Mesendoderm (in vitro differentiated cells): ENCODE measurements at regions not wholly inside any gene's neighbourhood (a gene's known extent, or its start where the extent isn't known, plus 50 kb on each side); places are given as distances from the start of the nearest gene placed in this dataset.

ENCODE experiments used
- DNase-seq: peaks from one replicate; pipeline ENCODE4 v3.0.0; 2013
- H2AK5ac ChIP-seq: 2 replicates; pipeline ENCODE4 v1.6.1; 2013; ENCODE audit warnings: low read length, inconsistent platforms
- H2BK120ac ChIP-seq: 2 replicates; pipeline ENCODE4 v1.6.1; 2013; ENCODE audit warnings: low read depth, mild to moderate bottlenecking, low read length, moderate library complexity, mixed read lengths
- H2BK15ac ChIP-seq: replicated peaks from 2 replicates; pipeline ENCODE4 v1.6.1; 2013; ENCODE audit warnings: low read depth, mild to moderate bottlenecking, moderate library complexity
- H2BK5ac ChIP-seq: 2 replicates; pipeline ENCODE4 v1.6.1; 2013; ENCODE audit warnings: low read length, inconsistent platforms
- H3K18ac ChIP-seq: 2 replicates; pipeline ENCODE4 v1.6.1; 2013; ENCODE audit warnings: mild to moderate bottlenecking, low read length, mixed read lengths
- H3K23ac ChIP-seq: one replicate; pipeline ENCODE4 v1.6.1; 2013; ENCODE audit warnings: low read length
- H3K27ac ChIP-seq: 2 replicates; pipeline ENCODE4 v1.5.1; 2013; ENCODE audit warnings: low read depth, mild to moderate bottlenecking, inconsistent platforms, low read length, moderate library complexity
- H3K27me3 ChIP-seq: 2 replicates; pipeline ENCODE4 v1.6.1; 2013; ENCODE audit warnings: low read length, control low read depth, mild to moderate bottlenecking, inconsistent platforms; ENCODE audit not compliant: insufficient read depth, poor library complexity
- H3K36me3 ChIP-seq: 2 replicates; pipeline ENCODE4 v1.6.1; 2013; ENCODE audit warnings: low read length, inconsistent platforms; ENCODE audit not compliant: control insufficient read depth, insufficient read depth
- H3K4ac ChIP-seq: one replicate; pipeline ENCODE4 v1.6.1; 2013; ENCODE audit warnings: low read depth, mild to moderate bottlenecking, low read length, moderate library complexity
- H3K4me1 ChIP-seq: 2 replicates; pipeline ENCODE4 v1.6.1; 2013; ENCODE audit warnings: low read depth, low read length, inconsistent platforms; ENCODE audit not compliant: control insufficient read depth
- H3K4me2 ChIP-seq: 2 replicates; pipeline ENCODE4 v1.6.1; 2013; ENCODE audit warnings: low read length
- H3K4me3 ChIP-seq: 2 replicates; pipeline ENCODE4 v1.5.1; 2013; ENCODE audit warnings: mild to moderate bottlenecking, low read length
- H3K56ac ChIP-seq: one replicate; pipeline ENCODE4 v1.6.1; 2013; ENCODE audit warnings: low read length
- H3K79me1 ChIP-seq: 2 replicates; pipeline ENCODE4 v1.6.1; 2013; ENCODE audit warnings: low read length, inconsistent platforms
- H3K79me2 ChIP-seq: 2 replicates; pipeline ENCODE4 v1.6.1; 2013; ENCODE audit warnings: mild to moderate bottlenecking, low read length; ENCODE audit not compliant: control insufficient read depth, insufficient read depth
- H3K9ac ChIP-seq: 2 replicates; pipeline ENCODE4 v1.6.1; 2013; ENCODE audit warnings: low read length, inconsistent platforms
- H4K5ac ChIP-seq: one replicate; pipeline ENCODE4 v1.6.1; 2013; ENCODE audit warnings: low read length
- H4K8ac ChIP-seq: one replicate; pipeline ENCODE4 v1.6.1; 2013; ENCODE audit warnings: low read depth, mild to moderate bottlenecking, control low read depth, low read length, moderate library complexity
- WGBS: extraction: QIAGEN DNeasy Blood & Tissue Kit; methylation state at CpG from one replicate; pipeline ENCODE4 v1.1.7; 2013; ENCODE audit warnings: low lambda C conversion rate, missing lambda C conversion rate; ENCODE audit not compliant: insufficient coverage; ENCODE audit errors: extremely low coverage; 5-methylcytosine and 5-hydroxymethylcytosine counted together

- H3K4me3 ChIP-seq: no peak overlapping the region
These were observed 173.6 kb downstream of the GADD45G start for GRCh38 chr9:89778100-89779090.

GRCh38 chr9:89779405-89780203, 174.8 kb downstream of the GADD45G start:
- Histone ChIP-seq H3K27ac (no peak overlapping the region), H3K23ac (no peak overlapping the region), H2BK5ac (no peak overlapping the region), H3K36me3 (no peaks in the 10 kb centered on the region), H3K4me2 (no peak overlapping the region), H4K5ac (no peak overlapping the region), H2AK5ac (no peak overlapping the region), H3K27me3 (no peaks in the 10 kb centered on the region), H3K56ac (no peak overlapping the region), H4K8ac (no peak overlapping the region), H3K18ac (no peak overlapping the region), H2BK120ac (no peak overlapping the region), H2BK15ac (no peak overlapping the region), H3K4me3 (no peak overlapping the region), H3K4ac (no peak overlapping the region), H3K9ac (no peak overlapping the region), H3K4me1 (no peaks in the 10 kb centered on the region), H3K79me1 (no peaks in the 10 kb centered on the region), H3K79me2 (no peaks in the 10 kb centered on the region)
- WGBS: no CpG with 5 or more reads among the region's 7 CpGs
- no peak for DNase-seq

More at GRCh38 chr9:89778100-89779090, 173.6 kb downstream of the GADD45G start:
- Histone ChIP-seq H3K36me3 (no peaks in the 10 kb centered on the region), H2BK5ac (no peak overlapping the region), H3K56ac (no peak overlapping the region), H3K79me1 (no peaks in the 10 kb centered on the region), H3K4me1 (no peaks in the 10 kb centered on the region), H3K27me3 (no peaks in the 10 kb centered on the region), H3K9ac (no peak overlapping the region), H3K79me2 (no peaks in the 10 kb centered on the region), H2BK15ac (no peak overlapping the region), H3K18ac (no peak overlapping the region), H2AK5ac (no peak overlapping the region), H2BK120ac (no peak overlapping the region), H4K5ac (no peak overlapping the region), H3K4me2 (no peak overlapping the region), H3K4ac (no peak overlapping the region), H3K27ac (no peak overlapping the region), H3K23ac (no peak overlapping the region), H4K8ac (no peak overlapping the region)
- no CpG with 5 or more reads among the region's 22 CpGs for WGBS
- no peak for DNase-seq

GRCh38 chr9:89780959-89781358, 176.1 kb downstream of the GADD45G start:
- Histone ChIP-seq H3K4me2 (no peak overlapping the region), H2AK5ac (no peak overlapping the region), H3K18ac (no peak overlapping the region), H4K8ac (no peak overlapping the region), H3K56ac (no peak overlapping the region), H3K4me3 (no peak overlapping the region), H3K27ac (no peak overlapping the region), H3K4me1 (no peaks in the 10 kb centered on the region), H3K9ac (no peak overlapping the region), H2BK5ac (no peak overlapping the region), H2BK120ac (no peak overlapping the region), H3K79me1 (no peaks in the 10 kb centered on the region), H3K27me3 (no peaks in the 10 kb centered on the region), H3K23ac (no peak overlapping the region), H3K4ac (no peak overlapping the region), H3K79me2 (no peaks in the 10 kb centered on the region), H4K5ac (no peak overlapping the region), H2BK15ac (no peak overlapping the region), H3K36me3 (no peaks in the 10 kb centered on the region)
- no peak for DNase-seq
- no CpG with 5 or more reads among the region's 4 CpGs for WGBS

- Histone ChIP-seq H3K27ac (no peak overlapping the region), H3K9ac (no peak overlapping the region), H3K4me3 (no peak overlapping the region), H3K79me2 (no peaks in the 10 kb centered on the region), H4K8ac (no peak overlapping the region), H4K5ac (no peak overlapping the region), H3K27me3 (no peaks in the 10 kb centered on the region), H3K4ac (no peak overlapping the region), H2BK120ac (no peak overlapping the region), H3K56ac (no peak overlapping the region), H2AK5ac (no peak overlapping the region), H2BK15ac (no peak overlapping the region), H3K36me3 (no peaks in the 10 kb centered on the region), H3K4me1 (no peaks in the 10 kb centered on the region), H3K18ac (no peak overlapping the region), H3K4me2 (no peak overlapping the region), H3K79me1 (no peaks in the 10 kb centered on the region), H2BK5ac (no peak overlapping the region), H3K23ac (no peak overlapping the region)
- no CpG with 5 or more reads among the region's 5 CpGs for WGBS
- DNase-seq: no peak
These were observed 177.2 kb downstream of the GADD45G start for GRCh38 chr9:89781838-89782540.

DNA sequence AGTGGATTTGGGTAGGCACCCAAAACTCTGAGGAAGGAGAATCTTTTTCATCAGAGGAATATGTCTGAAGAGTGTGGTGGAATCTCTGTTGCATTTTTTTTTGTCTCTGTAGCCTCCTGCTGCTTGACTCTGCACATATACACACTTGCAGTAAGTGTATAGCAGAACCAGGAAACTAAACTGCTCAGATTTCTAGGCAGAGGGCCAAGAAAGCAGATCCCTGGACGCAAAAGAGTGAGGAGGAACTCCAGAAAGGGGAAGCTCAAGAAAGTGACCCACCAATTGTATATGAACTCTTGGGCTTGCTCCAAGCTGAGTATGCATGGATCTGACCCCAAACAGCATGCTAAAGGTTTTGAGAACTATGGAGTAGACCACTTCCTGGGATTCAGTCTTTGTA, 181.8 kb downstream of the GADD45G start:
- no peaks in the 10 kb centered on the region for H3K36me3 ChIP-seq
- H3K4me1 ChIP-seq: no peaks in the 10 kb centered on the region
- H3K9ac ChIP-seq: no peak overlapping the region
- H2AK5ac ChIP-seq: no peak overlapping the region
- H3K79me2 ChIP-seq: no peaks in the 10 kb centered on the region
- H2BK5ac ChIP-seq: no peak overlapping the region
- H4K5ac ChIP-seq: no peak overlapping the region
- H4K8ac ChIP-seq: no peak overlapping the region
- H3K27ac ChIP-seq: no peak overlapping the region
- H3K27me3 ChIP-seq: no peaks in the 10 kb centered on the region
- no peak overlapping the region for H3K18ac ChIP-seq
- no peak for DNase-seq
- H2BK15ac ChIP-seq: no peak overlapping the region
- no peak overlapping the region for H2BK120ac ChIP-seq
- no peaks in the 10 kb centered on the region for H3K79me1 ChIP-seq
- no peak overlapping the region for H3K4me3 ChIP-seq
- H3K56ac ChIP-seq: no peak overlapping the region
- no peak overlapping the region for H3K23ac ChIP-seq
- H3K4ac ChIP-seq: no peak overlapping the region
- no CpG with 5 or more reads among the region's 1 CpG for WGBS
- no peak overlapping the region for H3K4me2 ChIP-seq
